DMS53 treated with DMSO at 0.1 percent for 48 hours (cell line): ENCODE measurements at regions not wholly inside any gene's neighbourhood (a gene's known extent, or its start where the extent isn't known, plus 50 kb on each side); places are given as distances from the start of the nearest gene placed in this dataset.
"Not testable (repeated sequence)": the region's sequence is repeated elsewhere in the genome, so short reads cannot be mapped to it uniquely, and the experiment has no call there.

Experiments
- DNase-seq: peaks from one replicate; lab custom pipeline; 2025; ENCODE audit not compliant: unreplicated experiment; lab: John Stamatoyannopoulos, UW

DNA sequence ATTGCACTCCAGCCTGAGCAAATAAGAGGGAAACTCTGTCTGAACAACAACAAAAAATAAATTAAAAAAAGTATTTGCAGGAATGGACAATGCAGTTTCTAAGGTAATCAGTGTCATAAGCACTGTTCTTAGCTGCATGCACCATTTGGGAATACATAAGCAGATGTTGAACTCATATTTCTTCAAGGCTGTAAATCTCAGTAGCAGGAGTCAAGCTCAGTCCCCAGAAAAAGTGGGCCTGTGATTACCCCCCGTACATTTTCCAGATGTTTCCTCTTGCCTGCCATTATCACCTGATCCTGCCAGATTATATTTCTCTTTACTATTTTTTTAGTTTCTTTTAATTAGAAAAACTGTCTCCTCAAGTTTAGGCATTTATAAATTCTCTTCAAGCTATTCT is 667.6 kb upstream of the ANKRD30A start:
- no peak for DNase-seq

DNA sequence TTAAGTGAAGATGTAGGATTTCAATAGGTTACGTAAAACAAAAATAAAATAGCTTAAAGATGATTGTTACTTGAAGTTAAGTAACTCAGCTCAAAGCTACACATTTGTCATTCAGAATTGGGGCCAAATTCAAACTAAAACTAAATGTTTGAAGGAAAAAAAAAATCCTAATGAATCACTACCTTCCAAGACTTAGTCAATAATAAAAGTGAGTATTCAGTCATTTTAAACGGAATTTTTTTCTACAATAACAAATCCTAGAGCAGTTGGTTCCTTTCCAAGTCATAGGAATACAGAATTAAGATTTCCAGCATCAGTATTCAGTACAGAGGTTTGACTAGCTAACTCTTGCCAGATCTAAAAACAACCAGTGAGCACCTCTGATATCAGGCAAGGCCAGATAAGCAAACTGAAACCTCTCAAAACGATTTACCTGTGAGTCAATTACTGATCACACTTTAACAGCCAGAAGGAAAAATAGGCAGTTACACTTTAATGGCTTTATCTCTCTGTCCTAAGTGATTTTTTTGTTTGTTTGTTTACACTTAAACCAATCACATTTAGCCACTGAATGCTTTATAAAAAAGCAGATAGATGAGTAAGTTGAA is 669.8 kb upstream of the ANKRD30A start:
- no peak for DNase-seq

DNA sequence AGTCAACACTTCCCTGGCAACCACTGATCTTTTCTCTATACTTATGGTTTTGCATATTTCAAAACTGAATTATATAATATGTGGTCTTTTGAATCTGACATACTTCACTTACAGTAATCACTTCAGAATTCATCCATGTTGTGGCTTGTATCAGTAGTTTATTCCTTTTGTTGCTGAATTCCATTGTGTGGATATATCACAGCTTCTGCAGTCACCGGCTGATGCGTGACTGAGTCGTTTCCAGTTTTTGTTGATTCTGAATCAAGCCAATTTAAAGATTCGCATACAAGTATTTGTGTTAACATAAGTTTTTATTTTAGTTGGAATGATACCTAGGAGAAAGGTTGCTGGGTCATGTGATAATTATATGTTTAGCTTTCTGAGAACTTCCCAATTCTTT is 672.5 kb upstream of the ANKRD30A start:
- DNase-seq = no peak

DNA sequence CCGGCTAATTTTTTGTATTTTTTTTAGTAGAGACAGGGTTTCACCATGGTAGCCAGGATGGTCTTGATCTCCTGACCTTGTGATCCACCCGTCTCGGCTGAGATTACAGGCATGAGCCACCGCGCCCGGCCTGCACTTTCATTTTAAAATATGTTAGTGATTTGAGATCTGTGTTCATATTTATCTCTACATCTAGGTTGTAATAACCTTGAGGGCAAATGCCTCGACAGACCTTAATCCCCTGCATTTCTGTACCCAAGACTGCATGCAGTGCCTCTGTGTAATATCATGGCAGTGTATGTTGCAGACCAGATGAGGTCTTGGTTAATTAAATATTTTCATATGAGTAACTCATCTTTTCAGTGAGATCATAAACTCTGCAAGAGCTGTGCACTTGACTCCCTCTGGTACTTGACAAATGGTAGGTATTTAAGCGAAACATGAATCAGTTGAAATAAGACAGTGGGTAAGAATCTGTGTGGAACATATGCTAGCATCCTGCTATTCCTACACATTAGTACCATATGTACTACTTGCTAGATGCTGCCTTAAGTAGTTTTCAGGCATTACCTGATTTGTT is 673.9 kb upstream of the ANKRD30A start:
- no peak for DNase-seq

DNA sequence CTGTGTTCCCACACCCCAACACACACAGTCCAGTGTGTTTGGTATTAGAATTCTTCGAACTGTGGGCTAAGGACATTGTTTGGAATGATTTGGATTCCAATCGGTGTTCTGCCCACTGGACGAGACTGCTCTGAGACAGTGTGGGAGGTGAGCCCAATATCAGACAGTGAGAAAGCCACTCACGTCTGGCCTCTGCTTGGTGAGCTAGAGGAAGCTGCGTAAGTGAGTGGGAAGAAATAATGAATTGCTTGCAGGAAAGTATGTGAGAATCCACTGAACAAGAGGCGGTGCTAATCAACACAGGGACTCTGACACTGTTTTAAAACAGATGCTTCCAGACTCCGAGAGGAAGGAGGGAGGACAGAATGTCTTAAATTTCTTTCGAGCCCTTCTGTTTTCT is 675.0 kb upstream of the ANKRD30A start:
- no peak for DNase-seq

DNA sequence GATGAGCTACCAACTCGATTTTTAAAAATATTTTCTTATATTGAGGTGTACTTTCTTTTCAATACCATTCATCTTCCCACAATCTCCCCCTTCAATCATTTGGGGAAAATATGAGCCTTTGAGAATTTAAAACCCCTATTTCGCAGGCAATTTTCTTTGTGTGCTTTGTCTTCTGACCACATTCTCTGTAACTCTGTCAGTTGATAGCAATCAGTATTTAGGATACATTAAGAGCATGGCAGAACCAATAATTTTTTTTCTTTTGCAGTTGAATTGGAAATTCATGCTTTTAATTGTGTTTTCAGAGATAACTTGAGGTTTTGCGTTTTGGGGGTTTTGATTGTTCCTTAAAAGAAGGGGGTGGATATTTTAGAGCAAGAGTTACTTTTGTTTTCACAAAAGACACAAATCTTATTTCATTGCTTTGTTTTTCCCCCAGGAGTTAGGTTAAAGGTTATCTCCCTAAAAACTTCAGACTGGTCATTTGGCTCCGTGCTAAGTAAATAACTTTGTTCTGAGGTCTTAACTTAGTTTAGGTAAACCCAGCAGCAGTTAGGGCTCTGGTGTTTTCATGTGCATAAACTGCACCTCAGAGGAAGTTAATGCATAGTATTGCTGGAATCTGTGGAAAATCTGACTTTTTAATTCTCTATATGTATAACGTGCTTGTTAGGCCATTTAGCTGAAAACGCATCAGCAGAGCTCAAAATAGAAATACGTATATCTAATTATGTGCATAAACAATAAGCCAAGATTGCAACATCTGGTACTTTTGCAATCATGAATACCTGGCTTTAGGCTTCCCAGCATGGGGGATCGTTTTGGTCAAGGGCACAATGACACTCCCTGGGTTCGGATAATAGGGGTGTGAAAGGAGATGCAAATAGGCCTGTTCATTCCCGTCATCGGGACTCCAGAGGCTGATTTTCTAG is 676.4 kb upstream of the ANKRD30A start:
- no peak for DNase-seq

DNA sequence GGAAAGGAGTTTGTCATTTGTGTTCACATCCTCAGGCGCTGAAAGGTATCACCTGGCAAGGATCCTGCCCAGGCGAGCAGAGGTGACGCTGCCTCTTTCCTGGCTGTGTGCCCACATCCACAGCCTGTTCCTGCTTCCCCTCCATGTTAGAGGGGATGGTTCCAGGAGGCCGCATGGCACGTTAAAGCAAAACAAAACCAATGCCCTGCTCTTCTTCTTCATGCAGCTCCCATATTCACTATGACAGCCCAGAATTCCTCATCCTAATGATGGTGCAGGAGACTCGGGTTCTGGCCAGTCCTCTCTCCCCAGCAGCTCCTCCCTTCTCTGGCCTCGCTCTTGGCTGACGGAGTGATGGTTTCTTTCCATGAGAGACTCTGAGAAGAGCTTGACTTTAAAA is 678.5 kb upstream of the ANKRD30A start:
- DNase-seq = no peak

DNA sequence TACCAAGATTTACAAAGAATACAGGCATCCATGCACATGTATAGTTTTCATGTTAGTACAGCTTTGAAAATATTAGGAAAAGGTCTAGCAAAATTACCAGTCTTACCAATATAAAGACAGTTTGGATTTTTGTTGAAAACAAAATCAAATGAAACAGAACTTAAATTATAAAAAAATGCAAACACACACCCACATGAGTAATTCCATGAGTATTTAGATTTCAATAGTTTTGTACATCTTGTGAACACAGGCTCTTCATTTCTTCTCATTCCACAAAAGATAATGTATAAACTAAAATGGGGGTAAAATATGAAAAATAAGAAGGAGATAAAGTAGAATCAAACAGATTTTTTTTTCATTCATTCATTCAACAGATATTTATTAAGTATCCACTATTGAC is 682.2 kb upstream of the ANKRD30A start:
- DNase-seq = no peak

DNA sequence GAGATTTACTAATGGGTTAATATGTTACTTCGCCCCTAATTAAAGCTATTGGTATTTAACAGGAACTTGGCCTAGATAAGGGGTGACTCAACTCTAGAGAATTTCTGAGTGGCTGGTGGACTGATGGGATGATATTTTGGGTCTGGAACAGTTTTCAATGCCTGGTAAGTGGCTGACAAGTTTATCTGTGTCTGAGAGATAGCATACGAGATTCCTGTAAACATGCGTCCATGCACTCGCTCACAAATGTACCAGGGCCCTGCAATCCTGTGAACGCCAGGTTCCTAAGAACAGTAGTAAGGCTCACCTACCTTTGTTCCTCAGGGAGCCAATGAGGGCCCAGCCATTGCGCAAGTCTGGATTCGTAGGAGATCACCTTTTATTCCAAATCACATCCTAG is 683.8 kb upstream of the ANKRD30A start:
- no peak for DNase-seq

DNA sequence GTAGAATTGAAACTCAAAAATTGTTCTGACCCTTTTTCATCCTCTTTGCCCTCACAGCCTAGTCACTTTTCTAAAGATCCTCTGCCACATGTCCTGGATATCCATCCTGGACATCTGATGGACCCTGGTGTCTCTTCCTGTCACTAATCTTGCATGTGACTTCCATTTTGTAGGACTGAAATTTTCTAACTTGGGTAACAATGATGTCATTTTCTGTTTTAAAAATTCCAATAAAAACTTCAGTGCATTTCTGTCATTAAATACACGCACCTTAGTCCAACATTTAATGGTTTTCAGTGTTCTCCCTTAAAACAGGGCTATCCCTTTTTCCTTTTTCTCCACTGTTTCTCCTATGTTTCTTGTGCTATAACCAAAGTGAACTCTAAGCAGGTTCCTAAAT is 684.9 kb upstream of the ANKRD30A start:
- no peak for DNase-seq

DNA sequence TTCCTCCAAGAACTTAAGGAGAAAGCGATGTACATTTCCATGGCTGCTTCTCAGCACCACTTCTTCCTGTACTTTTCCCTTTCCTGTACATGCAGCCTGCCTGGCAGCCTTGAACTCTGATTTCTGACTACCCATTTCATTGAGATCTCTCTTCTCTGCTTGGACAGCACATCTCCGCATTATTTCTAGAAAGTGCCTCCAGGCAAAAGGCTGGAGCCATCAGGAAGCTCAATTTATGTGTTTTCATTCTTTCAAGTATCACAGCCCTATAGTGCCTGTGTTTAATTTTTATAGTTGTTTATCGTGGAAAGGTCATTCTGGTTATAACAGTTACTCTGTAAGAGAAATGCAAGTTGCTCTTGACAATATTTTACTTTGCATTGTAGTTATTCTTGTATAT is 688.0 kb upstream of the ANKRD30A start:
- DNase-seq = no peak

DNA sequence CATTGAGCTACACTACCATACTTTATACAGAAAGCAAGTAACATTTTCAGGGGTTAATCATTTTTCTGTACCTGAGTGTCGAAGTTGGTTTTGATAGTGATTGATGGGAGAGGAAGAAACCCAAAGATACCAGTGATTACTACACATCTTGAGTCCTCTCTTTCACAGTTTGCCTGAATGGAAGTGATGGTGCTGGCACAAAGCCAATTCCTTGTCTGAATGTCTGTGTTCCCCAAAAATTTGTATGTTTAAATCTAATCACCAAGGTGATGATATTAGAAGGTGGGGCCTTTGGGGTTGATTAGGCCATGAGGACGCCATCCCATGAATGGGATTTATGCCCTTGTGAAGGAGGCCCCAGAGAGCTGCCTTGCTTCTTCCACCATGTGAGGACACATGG is 696.9 kb upstream of the ANKRD30A start:
- DNase-seq = no peak

DNA sequence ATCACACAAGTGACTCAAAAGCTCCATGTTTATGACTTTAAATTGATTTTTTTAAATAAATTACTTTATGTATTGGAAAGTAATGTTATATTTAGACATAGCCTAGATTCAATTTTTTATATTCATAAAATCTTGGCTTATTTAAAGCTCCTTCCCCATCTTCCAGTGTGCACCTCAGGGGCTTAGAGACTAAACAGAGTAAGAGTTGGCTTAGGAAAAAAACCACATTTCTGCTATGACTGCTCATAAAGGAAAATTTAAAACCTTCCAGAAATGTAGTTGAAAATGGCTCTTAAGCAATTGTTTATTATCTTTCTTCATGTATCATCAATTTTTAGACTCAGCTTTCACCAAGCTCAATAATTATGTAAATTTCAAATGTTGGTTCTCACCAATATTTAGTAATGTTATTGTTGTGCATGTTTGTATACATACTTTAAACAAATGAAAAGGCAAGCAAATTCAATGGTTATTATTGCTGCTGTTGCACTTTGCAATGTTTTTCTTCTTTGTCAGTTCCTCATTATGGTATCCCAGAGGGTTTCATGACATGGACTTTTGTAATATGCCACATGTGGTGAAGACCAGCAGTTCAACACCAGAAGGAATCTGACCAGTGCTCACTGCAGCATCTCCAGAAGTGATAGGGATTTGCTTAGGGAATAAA is 700.1 kb upstream of the ANKRD30A start:
- no peak for DNase-seq

DNA sequence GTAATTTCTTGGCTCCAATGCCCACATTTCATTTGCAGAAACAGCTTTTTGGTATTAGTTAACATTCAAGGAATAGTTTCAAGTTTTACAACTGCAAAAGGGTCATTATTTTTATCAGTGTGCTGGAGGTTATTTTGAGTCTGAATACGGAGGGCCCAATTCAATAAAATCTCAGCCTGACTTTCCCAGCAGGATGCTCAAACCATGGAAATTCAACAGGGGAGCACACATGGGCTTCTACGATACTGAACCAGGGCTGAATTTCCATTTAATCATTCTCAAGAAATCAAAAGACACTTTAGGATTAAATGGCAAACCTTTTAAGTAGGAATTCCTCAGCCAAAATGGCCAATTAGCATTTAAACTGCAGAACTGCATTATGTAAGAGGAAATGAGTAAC is 700.9 kb upstream of the ANKRD30A start:
- DNase-seq = no peak

DNA sequence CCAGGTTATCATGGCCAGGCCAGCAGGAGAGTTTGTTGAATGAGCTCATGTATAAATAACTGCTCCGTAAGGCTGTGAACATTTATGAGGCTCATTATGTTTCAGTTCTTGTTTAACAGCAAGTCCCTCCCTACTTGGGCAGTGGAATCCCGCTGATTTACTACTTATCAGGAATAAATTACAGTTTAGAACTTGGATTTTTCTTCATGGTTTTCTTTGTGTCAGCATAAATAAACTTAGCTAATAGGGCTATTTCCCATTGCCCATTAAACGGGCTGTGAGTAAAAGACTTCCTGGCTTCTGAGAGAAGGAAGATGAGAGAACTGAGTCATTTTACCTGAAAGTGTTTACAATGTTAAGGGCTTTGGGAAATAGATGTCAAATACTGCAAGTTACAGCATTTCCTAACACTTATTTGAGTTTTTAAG is 701.6 kb upstream of the ANKRD30A start:
- no peak for DNase-seq

DNA sequence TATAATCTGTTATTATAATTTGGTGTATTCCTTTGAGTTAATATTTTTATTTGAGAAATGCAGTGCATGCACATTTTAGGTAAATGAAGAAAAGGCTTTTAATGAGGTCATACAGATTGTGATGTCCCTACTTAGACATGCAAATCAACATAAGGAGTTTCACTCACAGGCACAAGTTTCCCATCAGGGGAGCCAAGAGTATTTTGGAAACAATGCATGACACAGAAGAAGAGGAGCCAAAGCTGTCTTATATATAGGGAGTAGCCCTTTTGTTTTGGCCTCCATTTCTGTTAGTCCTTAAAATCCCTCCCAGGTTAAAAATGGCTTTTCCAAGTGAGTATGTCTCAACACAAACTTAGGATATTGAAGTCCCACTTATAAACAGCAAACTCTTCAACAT is 703.4 kb upstream of the ANKRD30A start:
- DNase-seq = no peak

DNA sequence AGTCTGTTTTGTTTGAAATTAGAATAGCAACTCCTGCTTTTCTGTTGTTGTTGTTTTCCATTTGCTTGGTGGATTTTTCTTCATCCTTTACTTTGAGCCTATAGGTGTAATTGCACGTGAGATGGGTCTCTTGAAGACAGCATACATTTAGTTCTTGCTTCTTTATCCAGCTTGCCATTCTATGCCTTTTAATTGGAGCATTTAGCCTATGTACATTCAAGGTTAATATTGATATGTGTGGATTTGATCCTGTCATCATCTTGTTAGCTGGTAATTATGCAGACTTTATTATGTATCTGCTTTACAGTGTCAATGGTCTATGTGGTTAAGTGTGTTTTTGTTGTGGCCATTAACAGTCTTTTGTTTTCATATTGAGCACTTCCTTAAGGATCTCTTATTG is 708.9 kb upstream of the ANKRD30A start:
- DNase-seq = no peak

DNA sequence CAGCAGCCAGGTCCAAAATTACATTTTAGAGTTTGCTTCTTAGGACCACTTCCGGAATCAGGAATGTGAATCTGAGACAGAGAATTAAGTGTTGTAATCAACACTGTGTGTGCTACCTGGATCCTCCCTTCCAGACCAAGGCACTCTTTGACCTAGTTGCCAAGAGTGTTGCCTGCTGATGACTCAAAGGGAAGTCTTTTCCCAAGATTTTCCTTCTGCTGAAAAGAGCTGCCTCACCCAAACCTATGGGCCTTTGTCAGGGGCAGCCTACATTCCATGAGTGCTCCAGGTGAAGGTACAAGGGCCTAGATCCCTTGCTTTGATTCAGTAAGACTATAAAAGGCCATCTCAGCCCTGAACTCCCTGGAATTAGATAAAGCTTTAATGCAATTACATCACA is 712.5 kb upstream of the ANKRD30A start:
- DNase-seq = no peak

DNA sequence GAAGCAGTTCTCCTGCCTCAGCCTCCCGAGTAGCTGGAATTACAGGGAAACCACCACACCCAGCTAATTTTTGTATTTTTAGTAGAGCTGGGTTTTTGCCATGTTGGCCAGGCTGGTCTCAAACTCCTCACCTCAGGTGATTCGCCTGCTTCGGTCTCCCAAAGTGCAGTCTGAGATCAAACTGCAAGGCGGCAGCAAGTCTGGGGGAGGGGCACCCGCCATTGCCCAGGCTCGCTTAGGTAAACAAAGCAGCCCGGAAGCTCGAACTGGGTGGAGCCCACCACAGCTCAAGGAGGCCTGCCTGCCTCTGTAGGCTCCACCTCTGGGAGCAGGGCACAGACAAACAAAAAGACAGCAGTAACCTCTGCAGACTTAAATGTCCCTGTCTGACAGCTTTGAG is 725.2 kb upstream of the ANKRD30A start:
- not testable (repeated sequence) for DNase-seq

DNA sequence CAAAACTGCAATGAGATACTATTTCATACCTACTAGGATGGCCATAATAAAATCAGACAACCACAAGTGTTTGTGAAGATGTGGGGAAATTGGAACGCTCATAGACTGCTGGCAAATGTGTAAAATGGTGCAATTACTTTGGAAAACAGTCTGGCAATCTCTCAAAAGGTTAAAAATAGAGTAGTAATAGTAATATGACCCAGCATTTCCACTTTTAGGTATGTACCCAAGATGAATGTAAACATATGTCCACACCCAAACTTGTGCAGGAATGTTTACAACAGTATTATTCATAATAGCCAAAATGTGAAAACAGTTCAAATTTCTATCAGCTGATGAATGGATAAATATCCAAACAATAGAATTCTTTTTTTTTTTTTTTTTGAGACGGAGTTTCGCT is 731.6 kb upstream of the ANKRD30A start:
- no peak for DNase-seq

DNA sequence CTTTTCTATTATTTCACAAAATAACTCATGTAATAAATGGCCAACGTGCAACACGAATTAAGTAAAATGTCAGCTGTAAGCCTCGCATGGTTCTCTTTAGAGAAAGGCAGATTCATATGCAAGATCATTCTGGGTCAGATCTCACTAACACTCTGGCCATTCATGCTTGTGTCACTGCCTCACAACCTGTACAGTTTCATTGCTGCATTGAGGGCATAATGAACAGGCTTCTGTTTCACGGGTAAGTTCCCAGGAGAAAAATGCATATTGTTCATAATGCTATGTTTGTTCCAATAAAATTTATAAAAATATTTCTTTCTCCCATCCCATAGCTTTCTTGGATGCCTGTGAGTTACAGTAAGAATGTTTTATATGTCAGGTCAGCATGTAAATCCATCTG is 734.0 kb upstream of the ANKRD30A start:
- DNase-seq = no peak

DNA sequence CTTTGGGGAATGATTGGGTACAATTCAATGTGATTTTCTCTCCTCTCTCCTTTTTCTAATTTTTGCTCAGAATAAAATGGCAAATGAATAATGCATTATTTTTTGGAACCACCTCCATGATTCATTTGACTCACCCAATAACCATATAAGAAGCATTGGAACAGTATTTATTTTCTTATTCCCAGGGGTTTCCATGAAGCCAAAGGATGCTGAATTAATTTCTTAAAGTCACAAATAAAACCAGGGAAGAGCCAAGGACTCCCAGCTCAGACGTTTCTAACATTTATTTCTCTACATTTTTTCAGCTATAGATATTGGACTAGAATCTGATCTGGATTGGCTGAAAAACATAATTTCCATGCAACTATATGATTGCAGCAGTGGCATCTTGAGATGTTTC is 735.2 kb upstream of the ANKRD30A start:
- DNase-seq = no peak
